RWPE2 (cell line): ENCODE measurements at regions not wholly inside any gene's neighbourhood (a gene's known extent, or its start where the extent isn't known, plus 50 kb on each side); places are given as distances from the start of the nearest gene placed in this dataset.

Source experiments
- ATAC-seq: fragments of 200-7000 bp; cut with Tn5 transposase; 3 replicates; pipeline ENCODE4 v1.9.1; 2021; ENCODE audit warnings: low read depth
- DNase-seq: peaks from one replicate; pipeline ENCODE4 v3.0.0-alpha.2; 2020; ENCODE audit warnings: low spot score
- H3K27ac ChIP-seq: fragments of 450-650 bp; 2 replicates; pipeline ENCODE4 v1.5.1; 2017; ENCODE audit warnings: mild to moderate bottlenecking; ENCODE audit not compliant: poor library complexity, severe bottlenecking
- H3K27me3 ChIP-seq: fragments of 250-450 bp; sonication (Bioruptor Pico); 2 replicates; pipeline ENCODE4 v1.5.1; 2021; ENCODE audit warnings: mild to moderate bottlenecking, moderate library complexity; ENCODE audit not compliant: insufficient read depth, poor library complexity, severe bottlenecking
- H3K36me3 ChIP-seq: fragments of 250-450 bp; sonication (Bioruptor Pico); 2 replicates; pipeline ENCODE4 v1.5.1; 2020; ENCODE audit warnings: low read depth, mild to moderate bottlenecking, moderate library complexity
- H3K4me1 ChIP-seq: fragments of 250-450 bp; sonication (Bioruptor Pico); 2 replicates; pipeline ENCODE4 v1.5.1; 2021; ENCODE audit warnings: mild to moderate bottlenecking, moderate library complexity; ENCODE audit not compliant: insufficient read depth, poor library complexity, severe bottlenecking
- H3K4me3 ChIP-seq: fragments of 250-450 bp; sonication (Bioruptor Pico); 2 replicates; pipeline ENCODE4 v1.5.1; 2021; ENCODE audit warnings: mild to moderate bottlenecking, moderate library complexity; ENCODE audit not compliant: severe bottlenecking
- H3K9me3 ChIP-seq: fragments of 250-450 bp; sonication (Bioruptor Pico); 2 replicates; pipeline ENCODE4 v1.5.1; 2021; ENCODE audit warnings: mild to moderate bottlenecking, moderate library complexity; ENCODE audit not compliant: severe bottlenecking
- CTCF ChIP-seq: fragments of 450-650 bp; IDR thresholded peaks from one replicate; pipeline ENCODE4 v1.5.1; 2017; ENCODE audit warnings: mild to moderate bottlenecking, moderate library complexity; ENCODE audit not compliant: poor library complexity, severe bottlenecking

GRCh38 chr6:84449220-84449619, 221.8 kb upstream of the CEP162 start:
- no peak for DNase-seq
- Histone ChIP-seq H3K4me3 (no peak overlapping the region), H3K4me1 (no peaks in the 10 kb centered on the region), H3K27ac (no peak overlapping the region), H3K27me3 (no peaks in the 10 kb centered on the region), H3K9me3 (no peaks in the 10 kb centered on the region), H3K36me3 (no peaks in the 10 kb centered on the region)
- ATAC-seq = no peak
- no peak for TF ChIP-seq CTCF

- Histone ChIP-seq H3K4me1 (no peaks in the 10 kb centered on the region), H3K9me3 (no peaks in the 10 kb centered on the region), H3K27ac (no peak overlapping the region), H3K4me3 (no peak overlapping the region), H3K27me3 (no peaks in the 10 kb centered on the region), H3K36me3 (no peaks in the 10 kb centered on the region)
- DNase-seq (no peak), ATAC-seq (no peak)
- no peak for TF ChIP-seq CTCF
Measured at GRCh38 chr6:84448331-84448730, 220.9 kb upstream of the CEP162 start.

GRCh38 chr6:84447651-84448050, 220.2 kb upstream of the CEP162 start:
- H3K9me3 ChIP-seq = no peaks in the 10 kb centered on the region
- no peak overlapping the region for H3K4me3 ChIP-seq
- H3K4me1 ChIP-seq = no peaks in the 10 kb centered on the region
- no peaks in the 10 kb centered on the region for H3K27me3 ChIP-seq
- H3K36me3 ChIP-seq = no peaks in the 10 kb centered on the region
- no peak for ATAC-seq
- DNase-seq = no peak
- H3K27ac ChIP-seq = no peak overlapping the region
- TF ChIP-seq CTCF = no peak

GRCh38 chr6:84445068-84445467, 217.6 kb upstream of the CEP162 start:
- DNase-seq (no peak), ATAC-seq (no peak)
- Histone ChIP-seq H3K9me3 (no peaks in the 10 kb centered on the region), H3K4me1 (no peaks in the 10 kb centered on the region), H3K36me3 (no peaks in the 10 kb centered on the region), H3K27ac (no peak overlapping the region), H3K27me3 (no peaks in the 10 kb centered on the region), H3K4me3 (no peak overlapping the region)
- no peak for TF ChIP-seq CTCF

- no peak overlapping the region for H3K4me3 ChIP-seq
- H3K4me1 ChIP-seq = no peaks in the 10 kb centered on the region
- TF ChIP-seq CTCF = no peak
- no peaks in the 10 kb centered on the region for H3K27me3 ChIP-seq
- ATAC-seq = no peak
- no peaks in the 10 kb centered on the region for H3K36me3 ChIP-seq
- H3K9me3 ChIP-seq = no peaks in the 10 kb centered on the region
- no peak for DNase-seq
- H3K27ac ChIP-seq = no peak overlapping the region
Measured at GRCh38 chr6:84442208-84442607, 214.8 kb upstream of the CEP162 start.
